ENCODE measurements at regions not wholly inside any gene's neighbourhood (a gene's known extent, or its start where the extent isn't known, plus 50 kb on each side); places are given as distances from the start of the nearest gene placed in this dataset.

GRCh38 chr14:87199381-87199780 lies 793.6 kb downstream of the GALC start:
- Histone ChIP-seq H3K79me2 (replicated peaks; ENCODE audit: insufficient read depth, low read length) (no peaks in the 10 kb centered on the region), H3F3A (ENCODE audit: insufficient read depth, low read length, poor library complexity, severe bottlenecking) (no peaks in the 10 kb centered on the region), H2AFZ (ENCODE audit: low read depth, low read length) (no peak overlapping the region), H3K27ac (ENCODE audit: low read length) (no peak overlapping the region), H3K9me3 (ENCODE audit: low read length) (no peaks in the 10 kb centered on the region), H3K9me2 (ENCODE audit: insufficient read depth, low read length) (no peaks in the 10 kb centered on the region), H3K27me3 (ENCODE audit: insufficient read depth, low read depth, low read length) (no peaks in the 10 kb centered on the region), H4K20me1 (ENCODE audit: insufficient read depth) (no peaks in the 10 kb centered on the region), H3K9ac (ENCODE audit: low read length) (no peak overlapping the region), H3K4me3 (ENCODE audit: low read length) (no peak overlapping the region), H3K4me2 (ENCODE audit: low read length) (no peak overlapping the region), H3K36me3 (ENCODE audit: insufficient read depth, low read length) (no peaks in the 10 kb centered on the region)
- TF ChIP-seq POLR2AphosphoS5 (IDR thresholded peaks at IDR 0.05) (no peak), SMC3 (conservative IDR thresholded peaks at IDR 0.05; ENCODE audit: poor library complexity) (no peak), RAD21 (conservative IDR thresholded peaks at IDR 0.05) (no peak), TAF1 (IDR thresholded peaks at IDR 0.05; ENCODE audit: low read depth) (no peak), MXI1 (conservative IDR thresholded peaks at IDR 0.05; ENCODE audit: poor library complexity, severe bottlenecking) (no peak), REST (IDR thresholded peaks at IDR 0.05; ENCODE audit: borderline replicate concordance) (no peak)
- TF ChIP-seq, protein P1, sequence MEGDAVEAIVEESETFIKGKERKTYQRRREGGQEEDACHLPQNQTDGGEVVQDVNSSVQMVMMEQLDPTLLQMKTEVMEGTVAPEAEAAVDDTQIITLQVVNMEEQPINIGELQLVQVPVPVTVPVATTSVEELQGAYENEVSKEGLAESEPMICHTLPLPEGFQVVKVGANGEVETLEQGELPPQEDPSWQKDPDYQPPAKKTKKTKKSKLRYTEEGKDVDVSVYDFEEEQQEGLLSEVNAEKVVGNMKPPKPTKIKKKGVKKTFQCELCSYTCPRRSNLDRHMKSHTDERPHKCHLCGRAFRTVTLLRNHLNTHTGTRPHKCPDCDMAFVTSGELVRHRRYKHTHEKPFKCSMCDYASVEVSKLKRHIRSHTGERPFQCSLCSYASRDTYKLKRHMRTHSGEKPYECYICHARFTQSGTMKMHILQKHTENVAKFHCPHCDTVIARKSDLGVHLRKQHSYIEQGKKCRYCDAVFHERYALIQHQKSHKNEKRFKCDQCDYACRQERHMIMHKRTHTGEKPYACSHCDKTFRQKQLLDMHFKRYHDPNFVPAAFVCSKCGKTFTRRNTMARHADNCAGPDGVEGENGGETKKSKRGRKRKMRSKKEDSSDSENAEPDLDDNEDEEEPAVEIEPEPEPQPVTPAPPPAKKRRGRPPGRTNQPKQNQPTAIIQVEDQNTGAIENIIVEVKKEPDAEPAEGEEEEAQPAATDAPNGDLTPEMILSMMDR (IDR thresholded peaks at IDR 0.05; ENCODE audit: poor library complexity, severe bottlenecking): no peak

DNA sequence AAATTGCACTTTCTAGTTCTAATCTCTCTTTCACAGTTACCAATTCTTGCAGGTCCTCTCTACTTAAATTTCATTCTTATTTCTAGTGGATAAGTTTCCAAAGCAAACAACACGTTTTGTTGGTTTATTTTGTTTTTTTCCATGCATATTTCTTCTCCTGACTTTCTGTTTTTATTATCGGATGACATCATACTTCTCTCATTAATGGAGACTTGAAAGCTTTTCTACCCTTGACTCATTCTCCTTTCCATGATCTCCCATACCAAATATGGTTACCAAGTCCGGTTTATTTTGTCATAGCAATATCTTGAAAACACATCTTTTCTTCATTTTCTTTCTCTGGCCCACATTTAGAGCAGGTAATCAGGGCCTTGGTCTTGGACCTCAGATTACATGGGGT lies 796.5 kb downstream of the GALC start:
- H3K36me3 ChIP-seq (ENCODE audit: insufficient read depth, low read length): no peaks in the 10 kb centered on the region
- no peaks in the 10 kb centered on the region for H3F3A ChIP-seq (ENCODE audit: insufficient read depth, low read length, poor library complexity, severe bottlenecking)
- no peak overlapping the region for H3K4me2 ChIP-seq (ENCODE audit: low read length)
- H3K27ac ChIP-seq (ENCODE audit: low read length): no peak overlapping the region
- no peaks in the 10 kb centered on the region for H3K27me3 ChIP-seq (ENCODE audit: insufficient read depth, low read depth, low read length)
- no peaks in the 10 kb centered on the region for H3K9me2 ChIP-seq (ENCODE audit: insufficient read depth, low read length)
- H4K20me1 ChIP-seq (ENCODE audit: insufficient read depth): no peaks in the 10 kb centered on the region
- no peaks in the 10 kb centered on the region for H3K9me3 ChIP-seq (ENCODE audit: low read length)
- no peak overlapping the region for H2AFZ ChIP-seq (ENCODE audit: low read depth, low read length)
- no peak overlapping the region for H3K9ac ChIP-seq (ENCODE audit: low read length)
- TF ChIP-seq MXI1 (conservative IDR thresholded peaks at IDR 0.05; ENCODE audit: poor library complexity, severe bottlenecking): no peak
- TF ChIP-seq, protein P1 (IDR thresholded peaks at IDR 0.05; ENCODE audit: poor library complexity, severe bottlenecking): no peak
- TF ChIP-seq EZH2 (IDR thresholded peaks at IDR 0.05; ENCODE audit: borderline replicate concordance, insufficient read depth, low read length, poor library complexity, severe bottlenecking): no peak
- TF ChIP-seq REST (IDR thresholded peaks at IDR 0.05; ENCODE audit: borderline replicate concordance): no peak
- no peak for TF ChIP-seq EP300 (conservative IDR thresholded peaks at IDR 0.05; ENCODE audit: poor library complexity, severe bottlenecking)
- no peak for TF ChIP-seq SMC3 (conservative IDR thresholded peaks at IDR 0.05; ENCODE audit: poor library complexity)
- TF ChIP-seq RAD21 (conservative IDR thresholded peaks at IDR 0.05): no peak
- TF ChIP-seq POLR2AphosphoS5 (IDR thresholded peaks at IDR 0.05): no peak
- no peak for TF ChIP-seq TAF1 (IDR thresholded peaks at IDR 0.05; ENCODE audit: low read depth)
- H3K79me2 ChIP-seq (replicated peaks; ENCODE audit: insufficient read depth, low read length): no peaks in the 10 kb centered on the region
- no peak overlapping the region for H3K4me3 ChIP-seq (ENCODE audit: low read length)
